Neural progenitor cell (in vitro differentiated cells): ENCODE measurements at regions not wholly inside any gene's neighbourhood (a gene's known extent, or its start where the extent isn't known, plus 50 kb on each side); places are given as distances from the start of the nearest gene placed in this dataset.

Experiments used
- DNase-seq: peaks from one replicate; pipeline ENCODE4 v3.0.0-alpha.2; 2016; ENCODE audit warnings: low spot score
- H2AFZ ChIP-seq: fragments of 200-600 bp; sonication (generic); replicated peaks from 2 replicates; pipeline ENCODE4 v1.6.1; 2016; ENCODE audit warnings: antibody characterized with exemption
- H3F3A ChIP-seq: fragments of 200-600 bp; sonication (generic); 2 replicates; pipeline ENCODE4 v1.6.1; 2016; ENCODE audit warnings: antibody characterized with exemption, low read depth
- H3K27ac ChIP-seq: fragments of 200-600 bp; sonication (generic); 2 replicates; pipeline ENCODE4 v1.5.1; 2016; ENCODE audit warnings: mild to moderate bottlenecking
- H3K27me3 ChIP-seq: fragments of 200-600 bp; sonication (generic); 2 replicates; pipeline ENCODE4 v1.6.1; 2016; ENCODE audit warnings: mild to moderate bottlenecking, moderate library complexity
- H3K36me3 ChIP-seq: fragments of 200-600 bp; sonication (generic); 2 replicates; pipeline ENCODE4 v1.5.1; 2016
- H3K4me1 ChIP-seq: fragments of 200-600 bp; sonication (generic); 2 replicates; pipeline ENCODE4 v1.6.1; 2016; ENCODE audit warnings: mixed run types
- H3K4me2 ChIP-seq: fragments of 200-600 bp; sonication (generic); 2 replicates; pipeline ENCODE4 v1.6.1; 2016
- H3K4me3 ChIP-seq: fragments of 200-600 bp; sonication (generic); 2 replicates; pipeline ENCODE4 v1.5.1; 2016
- H3K79me2 ChIP-seq: fragments of 200-600 bp; sonication (generic); 2 replicates; pipeline ENCODE4 v1.6.1; 2016; ENCODE audit warnings: low read depth
- H3K9ac ChIP-seq: fragments of 200-600 bp; sonication (generic); 2 replicates; pipeline ENCODE4 v1.6.1; 2016
- H3K9me3 ChIP-seq: fragments of 200-600 bp; sonication (generic); 2 replicates; pipeline ENCODE4 v1.5.1; 2016; ENCODE audit warnings: low read depth
- H4K20me1 ChIP-seq: fragments of 200-600 bp; sonication (generic); 2 replicates; pipeline ENCODE4 v1.6.1; 2016; ENCODE audit warnings: low read depth
- H3K27ac Mint-ChIP-seq: 3 replicates; pipeline ENCODE4 v1.8.0; 2021; ENCODE audit warnings: mixed read lengths
- H3K27me3 Mint-ChIP-seq: 2 replicates; pipeline ENCODE4 v1.8.0; 2022; ENCODE audit warnings: low read depth, mild to moderate bottlenecking, inconsistent platforms, moderate library complexity, mixed read lengths; ENCODE audit not compliant: insufficient read depth
- H3K36me3 Mint-ChIP-seq: 3 replicates; pipeline ENCODE4 v1.8.0; 2021; ENCODE audit warnings: mixed read lengths
- H3K4me1 Mint-ChIP-seq: 3 replicates; pipeline ENCODE4 v1.8.0; 2021; ENCODE audit warnings: mixed read lengths
- H3K4me3 Mint-ChIP-seq: 3 replicates; pipeline ENCODE4 v1.8.0; 2021; ENCODE audit warnings: mild to moderate bottlenecking, moderate library complexity, mixed read lengths
- H3K9me3 Mint-ChIP-seq: 3 replicates; pipeline ENCODE4 v1.8.0; 2020; ENCODE audit warnings: mixed read lengths
- CTCF ChIP-seq: fragments of 200-600 bp; sonication (generic); IDR thresholded peaks from 2 replicates; pipeline ENCODE4 v1.5.1; 2017; ENCODE audit warnings: antibody characterized with exemption, mild to moderate bottlenecking
- EZH2 ChIP-seq: fragments of 200-600 bp; sonication (generic); IDR thresholded peaks from 2 replicates; pipeline ENCODE4 v1.6.1; 2017; ENCODE audit warnings: antibody characterized with exemption, mild to moderate bottlenecking, moderate library complexity
- EZH2phosphoT487 ChIP-seq: fragments of 200-600 bp; sonication (generic); IDR thresholded peaks from 2 replicates; pipeline ENCODE4 v1.6.1; 2017; ENCODE audit warnings: antibody characterized with exemption

- Mint-ChIP-seq H3K36me3 (no peaks in the 10 kb centered on the region), H3K9me3 (peaks cover 3% of the 10 kb centered on the region), H3K27ac (no peak overlapping the region), H3K4me3 (no peak overlapping the region), H3K27me3 (peaks cover 6% of the 10 kb centered on the region), H3K4me1 (peaks cover 3% of the 10 kb centered on the region)
- H4K20me1 ChIP-seq: no peaks in the 10 kb centered on the region
- H3K36me3 ChIP-seq: no peaks in the 10 kb centered on the region
- TF ChIP-seq EZH2 (no peak), EZH2phosphoT487 (no peak), CTCF (no peak)
- no peaks in the 10 kb centered on the region for H3F3A ChIP-seq
- no peaks in the 10 kb centered on the region for H3K79me2 ChIP-seq
- DNase-seq: no peak
- no peak overlapping the region for H3K9ac ChIP-seq
- no peaks in the 10 kb centered on the region for H3K4me1 ChIP-seq
- peaks cover 5% of the 10 kb centered on the region for H3K9me3 ChIP-seq
- no peaks in the 10 kb centered on the region for H3K27me3 ChIP-seq
- no peak overlapping the region for H3K4me2 ChIP-seq
- no peak overlapping the region for H3K27ac ChIP-seq
- no peak overlapping the region for H2AFZ ChIP-seq
- H3K4me3 ChIP-seq: no peak overlapping the region
Measured at GRCh38 chr22:47796128-47796908, 1033.9 kb downstream of the TBC1D22A start.

GRCh38 chr22:47795477-47796127 is 1033.2 kb downstream of the TBC1D22A start:
- H3K27me3 Mint-ChIP-seq: peaks cover 6% of the 10 kb centered on the region
- Histone ChIP-seq H3K4me1 (no peaks in the 10 kb centered on the region), H3K27me3 (no peaks in the 10 kb centered on the region), H3K9me3 (peaks cover 5% of the 10 kb centered on the region), H3K9ac (no peak overlapping the region), H3K27ac (no peak overlapping the region), H3F3A (no peaks in the 10 kb centered on the region), H4K20me1 (no peaks in the 10 kb centered on the region), H3K79me2 (no peaks in the 10 kb centered on the region), H3K4me3 (no peak overlapping the region), H2AFZ (no peak overlapping the region), H3K36me3 (no peaks in the 10 kb centered on the region), H3K4me2 (no peak overlapping the region)
- DNase-seq: peak; percentile 15
- peaks cover 3% of the 10 kb centered on the region for H3K9me3 Mint-ChIP-seq
- H3K36me3 Mint-ChIP-seq: no peaks in the 10 kb centered on the region
- TF ChIP-seq EZH2phosphoT487 (no peak), CTCF (no peak), EZH2 (no peak)
- peaks cover 3% of the 10 kb centered on the region for H3K4me1 Mint-ChIP-seq
- H3K27ac Mint-ChIP-seq: no peak overlapping the region
- H3K4me3 Mint-ChIP-seq: no peak overlapping the region

GRCh38 chr22:47794851-47795250 is 1032.4 kb downstream of the TBC1D22A start:
- H3K9ac ChIP-seq: no peak overlapping the region
- H3K27ac ChIP-seq: no peak overlapping the region
- H4K20me1 ChIP-seq: no peaks in the 10 kb centered on the region
- peaks cover 5% of the 10 kb centered on the region for H3K9me3 ChIP-seq
- no peak overlapping the region for H3K4me3 ChIP-seq
- no peaks in the 10 kb centered on the region for H3F3A ChIP-seq
- peaks cover 3% of the 10 kb centered on the region for H3K9me3 Mint-ChIP-seq
- H2AFZ ChIP-seq: no peak overlapping the region
- no peak for TF ChIP-seq CTCF
- no peak for TF ChIP-seq EZH2
- no peak for TF ChIP-seq EZH2phosphoT487
- H3K79me2 ChIP-seq: no peaks in the 10 kb centered on the region
- H3K4me1 ChIP-seq: no peaks in the 10 kb centered on the region
- peaks cover 6% of the 10 kb centered on the region for H3K27me3 Mint-ChIP-seq
- no peak overlapping the region for H3K27ac Mint-ChIP-seq
- no peak overlapping the region for H3K4me2 ChIP-seq
- H3K36me3 Mint-ChIP-seq: no peaks in the 10 kb centered on the region
- no peaks in the 10 kb centered on the region for H3K27me3 ChIP-seq
- no peak overlapping the region for H3K4me3 Mint-ChIP-seq
- peaks cover 3% of the 10 kb centered on the region for H3K4me1 Mint-ChIP-seq
- DNase-seq: no peak
- H3K36me3 ChIP-seq: no peaks in the 10 kb centered on the region
